GM18951 (cell line): ENCODE measurements at regions not wholly inside any gene's neighbourhood (a gene's known extent, or its start where the extent isn't known, plus 50 kb on each side); places are given as distances from the start of the nearest gene placed in this dataset.

Experiments used
- POLR2A ChIP-seq: IDR thresholded peaks from 4 replicates; pipeline ENCODE4 v1.6.1; 2011; ENCODE audit warnings: mild to moderate bottlenecking; ENCODE audit not compliant: insufficient read length, insufficient read depth; ENCODE audit errors: extremely low read depth
- in situ Hi-C: fragments of 300-500 bp; cut with MboI; formaldehyde crosslinking; loops from one replicate; pipeline ENCODE4 v1.12.0; 2022; ENCODE audit warnings: low sequenced_read_pairs, mixed read lengths, inconsistent platforms; ENCODE audit not compliant: unreplicated experiment

DNA sequence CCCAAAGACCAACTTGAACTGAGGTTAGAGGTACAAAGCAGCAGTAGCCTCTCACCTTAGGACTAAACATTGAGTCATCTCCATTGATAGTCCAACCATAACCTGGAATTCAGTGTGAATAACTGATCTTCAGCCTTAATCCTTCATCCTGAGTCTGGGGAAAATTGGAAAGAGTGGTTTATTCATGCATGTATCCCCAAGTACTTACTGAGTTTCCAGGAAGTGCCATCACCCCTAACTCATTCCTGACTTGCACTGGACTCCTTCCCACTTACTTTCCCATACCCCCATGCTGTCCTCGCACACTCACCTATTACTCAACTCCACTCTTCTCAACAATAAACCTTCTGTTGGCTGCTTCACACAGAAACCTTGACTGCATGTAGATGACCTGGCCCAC is 161.4 kb upstream of the ZNF462 start:
- no peak for TF ChIP-seq POLR2A
- in situ Hi-C loops, result no loop called here

DNA sequence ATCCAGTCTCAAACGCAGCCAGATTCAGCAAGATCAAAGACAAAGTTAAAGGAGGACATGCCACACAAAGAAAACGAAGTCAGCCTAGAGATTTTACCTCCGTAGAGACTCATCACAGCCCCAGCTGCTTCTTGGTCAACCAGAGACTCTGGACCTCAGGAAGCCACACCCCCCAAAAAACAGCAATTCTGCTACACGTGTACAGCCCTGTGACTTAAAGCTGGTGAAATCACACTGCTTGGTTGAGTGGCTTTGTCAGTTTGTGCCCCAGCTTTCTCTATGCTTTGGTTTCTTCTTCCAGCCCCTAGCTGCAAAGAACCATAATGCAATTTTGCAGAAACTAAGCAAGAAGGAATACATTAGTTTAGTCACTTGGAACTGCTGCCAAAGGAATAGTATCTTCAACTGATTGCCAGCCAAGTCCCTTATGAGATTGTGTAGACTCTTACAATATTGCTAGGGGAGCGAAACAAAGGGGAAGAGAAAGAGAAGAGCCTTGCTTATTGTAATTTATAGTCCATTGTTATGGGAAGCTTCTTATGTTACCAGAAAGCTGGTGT is 158.8 kb upstream of the ZNF462 start:
- no peak for TF ChIP-seq POLR2A
- in situ Hi-C loops, result no loop called here

DNA sequence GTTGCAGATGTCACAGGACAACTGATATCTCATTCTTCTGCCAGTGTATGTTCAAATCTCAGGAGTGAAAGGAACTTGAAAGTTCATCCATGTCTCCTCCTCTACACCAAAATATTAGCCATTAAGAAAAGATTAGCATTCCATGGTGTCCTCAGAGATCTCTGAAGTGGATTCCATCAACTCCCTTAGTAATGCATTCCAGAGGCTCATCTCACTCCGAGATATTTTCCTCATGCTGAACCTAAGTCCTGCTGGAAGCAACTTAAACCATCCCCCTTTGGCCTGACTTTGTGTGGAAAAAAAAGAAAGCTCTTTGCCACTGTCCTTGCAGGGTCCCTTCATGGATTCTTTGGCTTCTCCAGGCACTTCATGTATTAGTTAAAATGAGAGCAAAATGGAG is 155.7 kb upstream of the ZNF462 start:
- in situ Hi-C loops, result no loop called here
- TF ChIP-seq POLR2A, result no peak

DNA sequence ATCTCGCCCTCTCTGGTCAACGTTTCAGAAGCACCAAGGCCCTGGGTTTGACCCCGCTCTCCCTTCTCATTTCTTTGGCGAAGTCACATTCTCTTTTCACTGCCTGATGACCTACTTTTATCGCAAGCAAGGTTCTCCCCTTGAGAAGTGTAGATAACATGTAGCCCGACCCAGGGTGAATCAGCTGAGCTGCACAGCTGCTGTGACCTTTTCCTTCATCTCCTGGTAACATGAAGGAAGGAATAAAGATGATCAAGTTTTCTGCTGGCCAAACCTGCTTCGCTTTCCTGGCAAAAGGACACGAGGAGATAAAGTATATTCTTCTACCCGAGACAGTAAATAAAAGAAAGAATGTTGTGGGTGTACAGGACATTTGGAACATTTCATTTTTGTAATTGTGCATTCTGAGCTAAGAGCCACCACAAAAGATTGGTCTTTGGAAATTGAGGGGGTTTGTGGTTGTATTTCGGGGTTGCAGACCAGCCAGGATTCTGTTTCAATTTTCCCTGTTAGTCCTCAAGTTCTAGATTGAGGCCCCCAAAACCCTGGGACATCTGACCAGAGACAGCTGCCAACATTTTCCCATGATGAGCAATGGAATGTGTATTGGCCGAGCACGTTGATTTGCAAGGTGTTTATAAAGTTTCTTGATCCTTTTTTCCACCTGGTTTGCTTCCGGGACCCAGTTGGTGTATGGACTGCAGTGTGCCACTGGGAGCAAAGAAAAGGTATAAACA is 155.1 kb upstream of the ZNF462 start:
- in situ Hi-C loops, result no loop called here
- no peak for TF ChIP-seq POLR2A

DNA sequence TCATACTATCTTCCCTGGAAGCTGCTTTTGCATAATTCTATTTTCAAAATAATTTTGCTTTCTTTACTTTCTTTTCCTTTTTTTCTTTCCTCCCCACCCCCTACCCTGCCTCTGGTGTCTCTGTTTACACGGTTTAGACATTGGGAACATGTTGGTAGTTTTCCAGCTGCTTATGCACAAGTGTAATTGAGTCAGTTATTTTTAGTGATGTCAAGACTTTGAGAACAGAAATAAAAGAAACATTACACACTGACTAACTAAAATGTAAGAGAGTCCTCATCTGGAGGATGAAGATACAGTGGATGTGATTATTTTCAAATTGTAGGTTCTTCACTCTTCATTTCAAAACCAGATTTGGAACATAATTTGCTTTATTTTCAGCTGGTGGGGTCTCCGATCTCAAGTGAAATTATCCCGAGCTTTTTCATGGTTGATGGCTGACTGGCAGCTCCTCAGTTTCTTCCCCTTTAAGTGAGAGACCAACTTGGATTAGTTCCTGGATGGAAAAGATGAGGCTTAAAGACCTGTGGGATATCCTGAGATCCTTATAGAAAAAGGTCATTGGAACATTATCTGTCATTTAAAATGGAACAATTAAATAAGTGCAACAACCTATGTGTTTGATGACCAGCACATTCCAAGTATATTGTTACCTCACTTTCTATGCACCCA is 154.4 kb upstream of the ZNF462 start:
- in situ Hi-C loops, result no loop called here
- no peak for TF ChIP-seq POLR2A

DNA sequence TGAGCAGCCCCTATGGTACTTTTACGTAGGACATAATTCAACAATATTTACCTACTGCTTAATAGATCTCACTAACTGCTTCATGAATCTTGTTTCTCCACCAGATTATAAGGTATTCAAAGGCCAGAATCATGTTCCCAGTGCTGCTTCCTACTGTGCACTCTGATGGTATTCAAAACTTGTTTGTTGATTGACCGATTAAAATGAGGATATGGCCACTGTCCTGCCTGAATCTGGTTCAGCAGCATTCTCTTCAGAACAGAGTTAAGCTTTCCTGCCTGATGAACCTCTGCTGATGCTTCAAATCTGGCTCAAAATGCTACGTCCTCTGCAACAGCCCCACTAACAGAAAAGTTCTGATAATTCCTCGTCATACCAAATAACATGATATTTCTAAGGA is 150.7 kb upstream of the ZNF462 start:
- in situ Hi-C loops, result no loop called here
- no peak for TF ChIP-seq POLR2A

DNA sequence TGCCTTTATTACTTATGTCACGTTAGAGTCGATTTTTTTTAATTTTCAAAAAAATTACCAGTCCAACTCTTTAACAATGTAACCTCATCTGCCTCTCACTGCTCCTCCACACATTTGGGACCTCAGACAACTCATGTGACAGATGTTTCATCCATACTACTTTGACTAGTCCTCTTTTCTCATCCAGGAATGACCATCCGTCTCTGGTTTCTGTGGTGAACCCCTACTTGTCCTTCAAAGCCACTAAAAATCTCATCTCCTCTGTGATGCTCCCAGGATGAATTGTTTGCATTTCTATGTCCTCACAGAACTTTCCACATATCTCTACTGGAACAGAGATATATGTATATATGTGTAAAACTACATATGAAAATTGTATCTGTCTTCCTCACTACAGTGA is 149.8 kb upstream of the ZNF462 start:
- no peak for TF ChIP-seq POLR2A
- in situ Hi-C loops, result no loop called here

DNA sequence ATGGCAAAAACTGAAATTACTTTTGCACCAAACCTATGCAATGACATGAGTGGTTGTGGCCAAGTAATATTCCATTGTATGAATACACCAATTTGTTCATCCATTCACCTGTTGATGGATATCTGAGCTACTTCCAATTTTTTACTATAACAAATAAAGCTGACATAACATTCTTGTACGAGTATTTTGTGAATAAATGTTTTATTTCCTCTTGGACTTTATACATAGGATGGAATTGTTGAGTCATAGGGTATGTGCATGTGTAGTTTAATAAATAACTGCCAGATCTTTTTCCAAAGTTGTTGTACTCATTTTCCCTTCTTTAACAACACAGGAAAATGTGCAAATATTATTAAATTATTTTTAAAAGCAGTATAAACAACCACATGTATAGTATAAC is 146.1 kb upstream of the ZNF462 start:
- in situ Hi-C loops, result no loop called here

DNA sequence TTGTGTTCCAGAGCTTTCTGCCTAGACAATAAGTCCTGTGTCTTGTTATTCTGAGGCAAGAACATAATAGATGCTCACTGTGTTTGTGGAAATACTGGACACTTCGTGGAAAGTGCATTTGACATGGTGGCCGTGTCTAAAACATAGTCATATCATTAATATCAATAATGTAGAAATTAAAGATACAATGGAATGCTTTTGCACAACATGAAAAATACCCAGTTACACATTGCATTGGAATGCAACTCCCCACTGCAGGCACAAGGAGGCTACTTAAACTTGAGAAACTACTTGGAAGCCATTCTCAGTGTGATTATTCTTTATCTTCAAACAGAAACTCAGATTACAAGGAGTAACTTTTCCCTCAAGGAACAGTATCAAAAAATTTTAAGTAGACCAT is 145.3 kb upstream of the ZNF462 start:
- in situ Hi-C loops, result no loop called here
- TF ChIP-seq POLR2A, result no peak

More for the DNA sequence above, 146.1 kb upstream of the ZNF462 start:
- no peak for TF ChIP-seq POLR2A

DNA sequence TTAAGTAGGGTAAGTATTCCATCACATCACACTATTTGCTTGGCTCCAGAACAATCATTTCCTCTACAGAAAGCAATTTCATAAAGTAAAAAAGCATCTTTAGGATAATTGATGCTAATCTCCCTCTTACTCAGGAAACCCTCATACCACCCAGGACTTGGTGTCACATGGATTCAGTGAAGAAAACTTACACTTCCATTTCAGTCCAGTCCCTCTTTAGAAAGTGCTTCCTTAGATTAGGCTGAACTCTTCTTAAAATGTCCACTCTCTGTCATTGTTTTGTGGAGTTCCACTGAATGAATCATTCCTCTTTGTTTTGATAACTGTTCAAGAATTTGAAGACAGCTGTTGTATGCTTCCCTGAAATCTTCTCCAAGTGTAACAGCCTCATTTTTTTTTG is 144.0 kb upstream of the ZNF462 start:
- no peak for TF ChIP-seq POLR2A
- in situ Hi-C loops, result no loop called here

DNA sequence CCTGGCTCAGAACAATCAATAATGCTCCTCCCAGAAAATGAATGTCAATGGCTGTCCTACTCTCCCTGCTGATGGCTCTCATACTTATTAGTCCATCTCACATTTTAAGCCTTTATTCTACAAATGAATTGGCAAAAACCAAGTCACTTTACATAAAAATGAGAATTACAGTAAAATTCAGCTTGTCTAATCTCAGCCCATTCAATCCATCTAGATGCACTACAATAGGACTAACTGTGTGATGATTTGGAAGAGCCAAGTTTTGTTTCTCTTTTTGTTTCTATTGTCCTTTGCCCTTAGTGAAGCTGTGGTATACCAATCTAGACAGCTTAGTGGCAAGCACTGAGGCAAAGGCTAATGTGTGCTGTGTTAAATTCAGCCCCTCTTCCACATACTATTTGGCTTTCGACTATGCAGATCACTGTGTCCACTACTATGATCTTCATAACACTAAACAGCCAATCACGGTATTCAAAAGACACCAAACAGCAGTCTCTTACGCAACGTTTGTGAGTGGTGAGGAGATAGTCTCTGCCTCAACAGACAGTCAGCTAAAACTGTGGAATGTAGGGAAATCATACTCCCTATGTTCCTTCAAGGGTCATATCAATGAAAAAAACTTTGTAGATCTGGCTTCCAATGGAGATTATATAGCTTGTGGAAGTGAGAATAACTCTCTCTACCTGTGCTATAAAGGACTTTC is 140.8 kb upstream of the ZNF462 start:
- no peak for TF ChIP-seq POLR2A
- in situ Hi-C loops, result no loop called here

DNA sequence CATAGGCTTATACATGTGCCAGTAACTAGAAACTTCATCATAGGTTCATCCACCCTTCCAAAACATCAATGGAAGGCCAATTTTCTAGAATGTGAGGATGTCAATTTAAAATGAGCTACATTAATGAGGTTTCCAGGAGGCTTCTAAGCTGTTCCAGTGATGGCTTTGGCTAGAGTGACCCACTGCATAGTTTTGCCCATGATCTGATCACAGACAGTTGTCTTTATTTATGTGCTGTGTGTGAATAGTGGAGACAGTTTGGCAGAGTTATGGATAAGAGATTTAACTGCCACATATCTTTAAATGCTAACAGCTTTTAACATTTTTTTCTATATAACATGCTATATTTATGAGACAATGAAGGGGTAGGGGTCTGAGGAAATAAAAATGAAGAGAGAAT is 139.0 kb upstream of the ZNF462 start:
- in situ Hi-C loops, result no loop called here
- TF ChIP-seq POLR2A, result no peak

DNA sequence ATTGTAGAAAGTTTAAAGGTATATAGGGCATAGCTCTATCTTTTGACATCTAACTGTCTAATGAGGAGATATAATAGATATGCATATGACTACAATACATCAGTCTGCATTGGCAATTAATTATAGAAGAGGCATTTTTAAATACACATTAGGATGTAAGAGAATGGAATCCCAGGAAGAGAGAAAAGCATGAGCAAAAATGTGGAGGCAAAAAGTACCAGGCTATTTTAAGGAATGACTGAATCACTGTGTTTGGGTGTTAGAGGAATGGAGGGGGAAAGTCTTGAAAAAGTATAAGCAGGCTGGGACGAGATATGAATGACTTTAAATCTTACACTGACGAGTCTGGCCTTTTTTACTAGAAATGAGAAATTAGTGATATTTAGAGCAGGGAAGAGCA is 138.4 kb upstream of the ZNF462 start:
- TF ChIP-seq POLR2A, result no peak
- in situ Hi-C loops, result no loop called here

DNA sequence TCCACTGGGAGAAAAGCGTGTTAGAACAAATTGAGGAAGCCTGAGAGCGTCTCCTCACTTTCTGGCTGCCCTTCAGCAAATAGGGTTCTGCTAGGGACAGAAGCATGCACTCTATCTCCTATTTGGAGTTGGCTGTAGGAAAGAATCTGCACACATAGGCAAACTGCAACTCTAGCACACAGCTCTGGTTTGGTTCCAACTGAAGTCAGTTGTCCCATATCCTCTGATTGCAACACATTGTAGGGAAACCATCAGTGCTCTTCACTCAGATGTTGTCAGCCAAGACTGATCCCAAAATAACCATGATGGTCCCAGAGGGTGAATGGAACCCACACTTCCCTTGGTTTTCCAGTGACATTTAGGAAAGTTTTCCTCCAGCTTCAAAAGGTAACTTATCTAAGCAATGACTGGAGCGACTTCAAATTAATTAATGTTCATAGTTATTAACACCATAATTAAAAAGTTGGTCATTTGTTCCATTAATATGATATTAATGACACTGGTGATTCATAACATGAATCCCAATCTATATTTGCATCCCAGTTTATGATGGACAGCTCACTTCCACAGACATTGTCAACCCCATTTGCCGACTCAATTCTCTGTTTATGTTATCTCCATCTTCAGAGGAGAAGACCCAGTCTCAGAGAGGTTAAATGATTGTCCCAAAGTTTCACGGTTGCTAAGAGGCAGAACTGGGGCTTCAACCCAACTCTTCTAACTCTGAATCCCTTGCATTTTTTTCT is 136.7 kb upstream of the ZNF462 start:
- in situ Hi-C loops, result no loop called here

More for the DNA sequence above, 136.7 kb upstream of the ZNF462 start:
- no peak for TF ChIP-seq POLR2A
